ENCODE measurements at regions not wholly inside any gene's neighbourhood (a gene's known extent, or its start where the extent isn't known, plus 50 kb on each side); places are given as distances from the start of the nearest gene placed in this dataset.
"Not testable (repeated sequence)": the region's sequence is repeated elsewhere in the genome, so short reads cannot be mapped to it uniquely, and the experiment has no call there.

DNA sequence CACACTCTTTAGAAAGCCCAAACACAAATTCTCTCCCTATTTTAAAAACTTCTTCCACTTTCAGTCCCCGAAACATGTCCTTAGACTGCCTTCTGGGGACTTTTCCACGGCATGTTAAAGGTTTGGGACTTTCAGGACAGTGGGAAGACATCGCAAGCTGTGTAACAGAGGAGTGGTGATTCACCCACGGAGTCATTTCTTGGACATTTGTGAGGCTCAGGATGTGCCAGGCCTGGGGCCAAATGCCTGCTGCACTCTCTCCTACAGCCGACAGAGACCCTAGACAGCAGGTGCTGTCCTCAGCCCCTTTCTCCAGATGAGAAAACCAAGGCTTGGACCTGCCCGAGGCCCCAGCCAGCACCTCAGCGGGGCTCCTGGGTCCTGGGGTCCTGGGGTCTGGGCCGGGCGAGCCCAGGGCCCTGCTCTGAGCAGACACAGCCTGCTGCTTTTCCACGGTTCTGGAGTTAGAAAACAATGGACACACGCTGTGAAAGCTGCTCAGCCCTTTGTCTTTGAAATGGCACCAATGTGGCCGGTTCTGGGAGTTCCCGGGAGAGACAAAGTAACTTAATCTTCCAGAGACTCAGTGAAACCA lies 370.2 kb upstream of the SFSWAP start:
- no peak for DNase-seq (ENCODE audit: low read depth in 2 of 2)

DNA sequence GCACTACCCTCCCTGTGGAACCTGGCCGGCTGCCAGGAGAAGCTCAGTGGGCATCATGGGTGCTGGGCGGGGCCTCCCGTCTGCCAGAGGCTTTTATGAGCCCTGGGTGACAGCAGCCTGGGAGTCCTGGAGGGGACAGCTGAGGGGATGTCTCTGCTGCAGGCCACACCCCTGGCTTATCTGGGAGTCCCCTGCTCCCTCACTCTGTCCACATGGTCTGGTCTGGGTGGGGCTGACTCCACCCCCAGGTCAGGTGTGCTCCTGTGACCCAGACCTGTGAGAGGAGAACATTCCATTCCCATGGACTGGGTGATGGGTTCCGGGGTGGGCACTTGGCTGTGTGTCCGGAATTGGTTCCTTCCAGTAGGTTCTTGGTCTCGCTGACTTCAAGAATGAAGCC lies 369.3 kb upstream of the SFSWAP start:
- DNase-seq (ENCODE audit: low read depth in 2 of 2), result not testable (repeated sequence)

DNA sequence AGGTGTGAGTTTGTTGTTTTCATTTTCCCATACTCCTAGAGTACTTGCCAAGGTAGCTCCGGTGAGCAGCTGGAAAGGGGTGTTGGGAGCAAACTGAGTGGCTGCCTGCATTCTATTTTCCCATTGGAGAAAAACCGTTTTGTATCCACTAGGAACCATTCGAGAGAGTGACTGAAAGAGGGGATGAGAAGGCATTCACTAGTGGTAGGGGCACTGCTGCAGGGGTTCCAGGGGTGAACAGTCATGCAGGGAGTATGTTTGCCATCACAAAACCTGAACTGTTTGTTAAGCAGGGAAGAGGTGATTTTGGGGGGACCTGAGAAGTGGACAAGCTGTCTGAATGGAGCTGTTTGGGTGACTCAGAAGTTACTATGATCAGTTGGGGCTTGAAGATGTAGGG lies 367.5 kb upstream of the SFSWAP start:
- not testable (repeated sequence) for DNase-seq (ENCODE audit: low read depth in 2 of 2)

DNA sequence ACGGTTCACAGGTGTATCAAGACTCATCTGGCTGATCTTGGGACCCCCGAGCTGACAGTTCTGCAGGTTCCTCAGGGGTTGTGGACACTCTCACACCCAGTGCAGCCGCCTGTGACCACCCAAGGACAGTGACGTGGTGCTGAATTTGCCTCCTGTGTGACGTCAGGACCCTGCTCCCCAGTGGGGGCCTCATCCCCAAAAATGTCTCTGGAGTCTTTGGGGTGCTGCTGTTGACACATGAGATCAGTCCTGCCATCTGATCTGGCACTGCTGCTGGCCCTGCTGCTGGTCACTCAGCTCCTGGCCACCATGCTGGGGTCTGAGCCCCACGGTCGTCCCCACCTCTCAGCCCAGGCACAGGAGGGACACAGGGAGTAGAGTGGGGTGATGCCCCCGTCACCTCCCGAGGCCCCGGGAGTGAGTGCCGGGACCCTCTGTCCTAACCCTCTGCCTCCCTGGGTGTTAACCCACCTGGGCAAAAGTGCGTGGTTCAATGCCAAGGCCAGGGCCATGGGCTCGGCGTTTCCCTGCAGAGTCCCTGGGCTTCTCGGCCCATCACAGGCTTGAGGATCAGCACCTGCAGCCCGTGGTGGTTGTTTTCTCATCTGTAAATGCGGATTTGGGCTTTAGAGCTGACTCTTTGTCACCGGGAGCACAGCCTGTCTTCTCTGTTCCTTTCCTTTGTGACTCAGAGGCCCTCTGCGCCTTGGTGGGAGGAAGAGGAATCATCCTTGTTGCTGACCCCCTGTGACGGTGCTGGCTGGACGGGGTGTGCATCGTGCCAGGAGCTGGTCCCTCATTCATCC lies 366.0 kb upstream of the SFSWAP start:
- DNase-seq (ENCODE audit: low read depth in 2 of 2), result not testable (repeated sequence)

DNA sequence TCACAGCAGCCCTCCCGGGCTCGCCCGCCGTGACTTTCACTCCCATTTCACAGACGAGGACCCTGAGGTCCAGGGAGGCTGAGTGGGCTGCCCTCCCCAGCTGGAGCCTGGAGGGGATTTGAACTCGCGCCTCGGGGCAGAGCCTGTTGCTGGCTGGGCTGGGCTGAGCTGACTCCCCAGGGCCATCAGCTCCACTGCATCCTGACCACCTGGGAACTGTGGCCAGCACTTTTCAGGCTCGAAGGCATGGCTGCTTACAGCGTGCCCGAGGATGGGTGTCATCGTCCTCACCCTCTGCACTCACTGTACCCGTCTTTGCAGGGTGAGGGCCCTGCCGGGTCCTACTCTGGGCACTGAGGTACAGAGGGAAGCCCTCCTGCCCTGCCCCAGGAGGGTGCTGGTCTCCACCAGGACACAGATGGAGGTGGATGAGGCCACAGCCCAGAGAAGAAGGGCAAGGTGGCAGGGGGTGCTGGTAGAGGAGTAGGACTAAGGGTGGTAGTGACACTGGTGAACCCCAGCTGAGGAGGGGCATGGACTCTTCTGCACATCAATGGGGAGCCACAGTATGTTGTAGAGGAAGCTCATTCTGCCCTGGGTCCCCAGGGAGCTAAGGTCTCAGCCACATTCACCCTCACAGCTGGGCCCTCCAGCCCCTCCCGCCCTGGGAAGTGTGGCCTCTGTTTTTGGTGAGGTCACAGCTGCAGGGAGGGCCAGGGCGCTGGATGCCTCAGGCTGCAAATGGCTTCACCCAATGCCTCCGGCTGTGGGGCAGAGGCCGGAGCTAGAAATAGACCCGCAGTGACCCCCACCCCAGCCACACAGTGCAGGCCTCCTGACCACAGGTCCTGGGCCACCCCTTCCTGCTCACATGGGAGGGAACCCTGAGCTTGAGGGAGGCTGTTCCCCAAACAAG lies 365.1 kb upstream of the SFSWAP start:
- DNase-seq (ENCODE audit: low read depth in 2 of 2), result no peak

DNA sequence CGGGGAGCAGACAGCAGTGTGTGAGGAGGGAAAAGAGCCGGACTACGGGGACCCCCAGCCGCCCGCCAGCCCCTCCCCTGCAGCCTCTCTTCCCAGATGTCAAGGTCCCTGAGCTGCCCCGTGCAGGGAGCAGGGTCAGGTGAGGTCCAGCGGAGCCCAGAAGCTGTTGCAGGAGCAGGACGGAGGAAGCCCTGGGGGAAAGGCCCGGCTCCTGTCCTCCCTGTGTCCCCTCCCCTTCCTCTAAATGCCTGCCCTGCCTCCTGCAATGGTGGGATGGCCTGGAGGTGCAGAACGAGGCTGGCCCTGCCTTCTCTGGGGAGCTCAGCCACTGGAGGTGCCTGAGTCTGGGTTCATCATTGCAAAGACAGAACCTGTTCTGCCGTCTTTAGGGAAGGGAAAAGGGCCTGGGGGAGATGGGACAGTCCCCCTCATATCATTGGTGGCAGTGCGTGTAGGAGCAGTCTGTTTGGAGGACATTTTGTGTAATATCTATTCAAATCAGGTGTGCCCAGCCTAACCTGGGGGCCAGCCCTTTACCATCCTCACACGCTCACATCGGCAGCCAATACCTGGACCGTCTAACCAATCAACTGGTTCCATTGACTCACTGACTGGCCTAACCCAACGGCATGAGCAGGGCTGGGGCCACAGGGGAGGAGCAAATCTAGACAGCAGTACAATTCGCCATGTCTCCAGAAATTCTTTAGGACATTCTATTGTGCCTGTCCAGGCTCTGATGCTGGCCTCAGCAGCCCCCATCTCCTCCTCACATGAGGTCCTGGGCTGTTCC lies 364.1 kb upstream of the SFSWAP start:
- no peak for DNase-seq (ENCODE audit: low read depth in 2 of 2)

DNA sequence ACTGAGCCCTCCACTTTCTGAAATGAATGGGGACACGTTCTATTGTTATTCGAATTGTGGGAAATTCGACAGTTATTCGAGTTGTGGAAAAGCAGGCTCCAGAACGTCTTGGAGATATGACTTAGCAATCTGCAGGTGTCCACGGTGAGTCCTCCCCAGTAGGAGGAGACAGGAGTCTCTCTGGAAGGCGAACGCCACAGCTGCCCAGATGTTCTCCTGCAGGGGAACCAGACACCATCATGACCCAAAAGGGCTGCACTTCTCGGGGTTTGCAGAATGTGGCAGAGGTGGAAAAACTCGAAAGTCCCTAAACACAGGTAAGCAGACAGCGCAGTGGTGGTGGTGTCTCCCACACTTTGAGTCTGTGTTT lies 363.6 kb upstream of the SFSWAP start:
- DNase-seq (ENCODE audit: low read depth in 2 of 2), result no peak

DNA sequence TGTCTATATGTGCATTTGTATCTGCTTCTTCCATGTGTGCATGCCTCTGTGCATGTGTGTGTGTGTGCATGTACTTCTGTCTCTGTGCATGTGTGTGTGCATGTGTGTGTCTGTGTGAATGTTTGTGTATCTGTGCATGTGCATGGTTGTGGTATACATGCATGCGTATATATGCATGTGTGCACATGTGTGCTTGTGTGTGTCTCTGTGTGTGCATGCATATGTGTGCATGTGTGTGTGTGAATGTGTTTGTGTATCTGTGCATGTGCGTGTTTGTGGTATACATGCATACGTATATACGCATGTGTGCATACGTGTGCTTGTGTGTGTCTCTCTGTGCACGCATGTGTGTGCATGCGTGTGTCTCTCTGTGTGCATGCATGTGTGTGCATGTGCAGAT lies 363.2 kb upstream of the SFSWAP start:
- DNase-seq (ENCODE audit: low read depth in 2 of 2), result no peak

DNA sequence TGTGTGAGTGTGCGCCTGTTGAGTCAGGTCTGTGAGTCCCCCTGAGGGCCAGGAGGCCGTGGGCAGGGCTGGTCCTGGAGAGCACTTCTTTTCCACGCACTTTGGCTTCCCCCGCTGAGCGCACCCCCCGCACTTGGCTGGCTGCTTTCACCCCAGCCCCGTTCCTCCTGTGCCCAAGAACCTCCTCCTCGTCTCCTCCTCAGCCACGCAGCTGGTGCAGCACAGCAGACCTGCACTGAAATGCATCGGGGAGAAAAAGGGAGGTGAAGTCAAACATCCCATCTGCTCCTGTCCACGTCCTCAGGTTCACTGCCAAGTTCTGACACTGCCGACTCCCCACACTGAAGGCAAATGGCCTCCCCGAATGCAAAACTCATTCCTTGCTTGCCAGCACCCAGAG lies 362.7 kb upstream of the SFSWAP start:
- no peak for DNase-seq (ENCODE audit: low read depth in 2 of 2)

DNA sequence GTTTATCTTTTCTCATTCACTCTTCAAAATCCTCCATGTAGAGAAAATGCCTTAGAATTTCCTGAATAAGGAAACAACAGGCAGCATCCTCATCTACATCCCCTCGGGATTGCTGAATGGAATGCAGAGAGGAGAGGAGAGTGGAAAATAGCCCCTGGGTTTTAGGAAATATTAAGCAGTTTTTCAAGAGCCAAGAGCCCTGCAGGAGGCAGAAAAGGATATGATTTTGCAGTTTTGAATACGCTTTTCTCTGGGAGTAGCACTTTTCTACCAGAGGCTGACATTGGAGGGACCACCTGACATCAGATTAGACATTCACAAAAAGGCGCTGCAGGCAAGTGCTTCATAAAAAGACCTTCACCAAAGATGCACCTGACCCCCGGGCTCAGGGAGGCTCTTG lies 362.2 kb upstream of the SFSWAP start:
- no peak for DNase-seq (ENCODE audit: low read depth in 2 of 2)

DNA sequence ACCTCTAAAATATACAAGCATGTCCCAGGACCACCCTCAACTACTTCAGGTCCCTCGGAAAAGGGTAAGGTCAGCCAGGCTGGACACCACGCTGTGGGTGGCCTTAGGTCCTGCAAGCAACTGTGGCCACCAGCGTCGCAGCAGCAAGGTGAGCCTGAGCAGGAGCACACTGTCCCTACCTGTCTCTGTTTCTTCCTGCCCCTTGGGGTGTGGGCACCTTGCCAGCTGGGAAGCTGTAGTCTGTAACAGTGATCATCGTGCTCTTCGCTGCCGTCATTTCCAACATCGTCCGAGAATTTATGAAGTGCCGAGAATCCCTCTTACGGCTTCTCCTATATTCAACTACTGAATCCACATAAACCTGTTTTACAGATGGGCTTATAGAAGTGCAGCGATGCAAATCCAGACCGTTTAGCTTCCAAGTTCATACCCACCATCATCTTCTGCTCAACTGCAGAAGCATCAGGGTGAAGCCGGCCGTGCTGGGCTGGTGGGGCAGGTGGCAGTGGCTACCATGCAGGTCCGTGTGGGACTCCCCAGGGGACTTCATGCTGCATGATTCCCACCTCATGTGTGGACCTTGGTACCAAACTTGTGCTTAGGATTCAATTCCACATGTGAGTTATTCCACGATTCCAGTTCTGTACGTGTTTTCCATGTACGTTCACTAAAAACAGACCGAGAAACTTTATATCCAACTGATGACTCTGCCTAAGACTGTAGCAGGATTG lies 361.3 kb upstream of the SFSWAP start:
- no peak for DNase-seq (ENCODE audit: low read depth in 2 of 2)

DNA sequence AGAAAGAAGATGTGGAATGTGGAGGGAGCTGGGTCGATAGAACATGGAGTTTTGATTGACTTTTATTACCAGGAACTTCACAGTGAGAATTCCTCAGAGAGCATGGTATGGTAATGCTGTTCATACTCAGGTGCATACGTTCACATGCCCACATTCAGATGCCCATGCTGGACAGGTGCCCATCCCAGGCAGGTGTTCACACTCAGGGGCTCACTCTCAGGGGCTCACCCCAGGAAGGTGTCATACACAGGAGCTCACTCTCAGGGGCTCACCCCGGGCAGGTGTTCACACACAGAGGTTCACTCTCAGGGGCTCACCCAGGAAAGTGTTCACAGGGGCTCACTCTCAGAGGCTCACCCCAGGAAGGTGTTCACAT lies 360.0 kb upstream of the SFSWAP start:
- DNase-seq (ENCODE audit: low read depth in 2 of 2), result no peak

DNA sequence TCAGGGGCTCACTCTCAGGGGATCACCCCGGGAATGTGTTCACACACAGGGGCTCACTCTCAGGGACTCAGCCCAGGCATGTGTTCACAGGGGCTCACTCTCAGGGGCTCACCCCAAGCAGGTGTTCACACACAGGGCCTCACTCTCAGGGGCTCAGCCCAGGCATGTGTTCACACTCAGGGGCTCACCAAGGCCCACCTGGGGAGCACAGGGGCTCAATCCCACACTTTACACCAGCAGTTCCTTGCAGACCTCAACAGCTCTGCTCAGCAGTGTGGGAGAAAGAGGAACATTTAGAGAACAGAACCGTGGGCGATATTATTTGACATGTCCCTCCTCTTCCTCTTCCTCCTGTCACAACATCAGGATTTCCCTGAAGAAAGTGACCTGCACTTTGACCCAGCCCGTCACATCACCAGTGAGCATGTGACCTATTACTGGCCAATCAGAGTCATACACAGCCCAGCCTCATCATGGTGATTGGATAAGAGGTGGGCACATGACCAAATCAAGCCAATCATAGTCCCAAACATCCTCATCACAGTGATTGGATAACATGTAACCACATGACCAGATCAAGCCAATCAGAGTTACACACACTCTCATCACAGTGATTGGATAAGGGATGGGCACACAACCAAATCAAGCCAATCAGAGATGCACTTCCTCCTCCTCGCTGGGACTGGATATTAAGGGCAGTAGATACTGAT lies 359.4 kb upstream of the SFSWAP start:
- no peak for DNase-seq (ENCODE audit: low read depth in 2 of 2)

DNA sequence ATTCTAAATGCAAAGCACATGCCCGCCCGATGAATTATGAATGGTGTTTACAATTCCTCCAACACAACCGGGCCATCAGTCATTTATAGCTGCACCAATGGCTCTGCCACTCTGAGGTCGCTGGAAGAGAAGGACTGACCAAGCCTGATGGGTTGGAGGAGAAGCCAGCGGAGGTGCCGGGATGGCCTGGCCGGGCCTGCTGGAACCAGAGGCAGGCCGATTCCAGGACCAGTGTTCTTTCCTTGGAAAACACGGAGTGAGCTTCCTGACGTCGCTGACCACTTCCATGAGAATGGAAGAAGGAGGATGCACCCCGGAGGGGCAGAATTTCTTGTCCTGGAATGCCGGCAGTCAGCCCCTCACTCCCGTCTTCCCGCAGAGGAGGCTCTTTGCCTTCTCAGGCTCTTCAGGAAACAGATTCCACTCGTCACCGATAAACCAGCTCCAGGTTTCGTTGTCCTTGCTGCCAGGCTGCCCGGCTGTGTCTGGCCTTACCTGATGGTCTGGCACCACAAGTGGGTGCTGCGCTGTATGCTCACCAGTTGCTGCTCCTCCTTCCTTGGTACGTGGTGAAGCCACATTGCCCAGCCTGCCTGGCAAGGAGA lies 358.5 kb upstream of the SFSWAP start:
- DNase-seq (ENCODE audit: low read depth in 2 of 2), result no peak

DNA sequence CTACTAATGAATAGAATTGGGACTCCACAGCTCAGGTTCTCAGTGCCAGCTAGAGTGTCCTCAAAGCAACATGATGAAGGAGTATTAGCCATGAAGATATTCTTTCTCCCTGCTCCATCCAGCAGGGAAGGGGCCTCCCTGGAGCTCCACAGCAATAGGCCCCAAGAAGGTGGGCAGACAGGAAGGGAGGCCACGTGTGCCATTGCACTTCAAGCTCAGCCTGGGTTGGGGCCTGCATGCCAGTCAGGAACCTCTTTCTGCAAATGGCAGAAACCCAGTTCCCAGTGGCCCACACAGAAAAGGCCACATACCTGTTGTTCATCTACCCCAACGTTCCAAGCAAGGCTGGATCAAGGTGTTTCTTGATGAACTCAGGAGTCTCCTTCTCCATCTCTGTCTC lies 357.5 kb upstream of the SFSWAP start:
- DNase-seq (ENCODE audit: low read depth in 2 of 2), result no peak

DNA sequence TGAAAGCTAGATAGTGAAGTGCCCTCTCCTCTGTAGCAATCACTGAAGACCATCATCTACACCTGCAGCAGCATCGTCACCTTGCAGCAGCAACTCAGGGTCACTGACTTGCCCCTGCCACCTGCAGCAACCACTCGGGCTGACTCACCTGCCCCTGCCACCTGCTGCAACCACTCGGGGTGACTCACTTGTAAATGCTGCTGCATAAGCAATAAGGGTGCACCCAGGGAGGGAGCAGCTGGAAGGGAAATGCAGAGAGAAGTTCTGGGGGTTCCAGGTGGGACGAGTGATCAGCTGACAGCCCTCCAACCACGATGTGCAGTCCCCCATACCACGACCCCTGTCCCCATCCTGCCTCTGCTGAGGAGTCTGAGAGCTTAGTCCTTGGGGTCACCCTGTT lies 357.1 kb upstream of the SFSWAP start:
- DNase-seq (ENCODE audit: low read depth in 2 of 2), result no peak

DNA sequence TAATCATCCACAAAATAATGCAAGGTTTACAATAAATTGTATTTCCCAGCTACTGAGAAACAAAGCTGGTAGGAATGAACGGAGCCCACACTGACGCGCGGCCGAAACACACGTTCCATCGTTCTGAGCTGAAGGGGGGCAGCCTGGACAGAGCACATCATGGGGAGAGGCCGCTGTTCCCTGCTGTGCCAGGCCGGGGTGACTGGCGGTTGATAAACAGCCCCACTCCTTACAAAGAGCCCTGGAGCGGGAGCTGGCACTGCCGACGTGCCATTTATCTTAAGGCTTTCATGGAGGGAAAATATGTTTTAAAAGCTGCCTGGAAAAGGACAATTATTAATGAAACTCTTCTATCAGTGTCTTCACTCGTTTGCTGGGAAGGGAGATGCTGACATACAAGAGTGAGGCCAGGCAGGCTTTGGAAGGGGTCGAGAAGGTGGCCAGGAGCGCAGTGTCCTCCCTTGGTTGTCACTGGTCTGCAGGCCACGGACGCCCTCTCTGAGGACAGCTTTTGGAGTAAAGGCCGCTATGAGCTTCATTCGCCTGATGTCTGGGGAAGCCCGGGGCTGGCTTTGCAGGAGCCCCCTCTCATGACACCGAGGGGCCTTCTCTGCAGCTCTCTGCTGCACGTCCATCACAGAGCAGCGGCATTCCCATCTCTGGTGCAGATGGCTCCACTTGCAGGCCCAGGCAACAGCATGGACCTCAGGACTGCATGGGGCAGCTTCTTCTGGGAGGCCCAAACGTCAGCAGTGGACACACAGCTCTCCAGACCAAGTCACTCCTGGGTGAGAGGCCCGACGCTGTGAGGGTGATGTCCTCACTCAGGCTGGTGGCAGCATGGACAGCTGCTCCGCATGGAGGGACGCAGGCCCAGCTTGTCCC lies 355.3 kb upstream of the SFSWAP start:
- DNase-seq (ENCODE audit: low read depth in 2 of 2), result no peak

DNA sequence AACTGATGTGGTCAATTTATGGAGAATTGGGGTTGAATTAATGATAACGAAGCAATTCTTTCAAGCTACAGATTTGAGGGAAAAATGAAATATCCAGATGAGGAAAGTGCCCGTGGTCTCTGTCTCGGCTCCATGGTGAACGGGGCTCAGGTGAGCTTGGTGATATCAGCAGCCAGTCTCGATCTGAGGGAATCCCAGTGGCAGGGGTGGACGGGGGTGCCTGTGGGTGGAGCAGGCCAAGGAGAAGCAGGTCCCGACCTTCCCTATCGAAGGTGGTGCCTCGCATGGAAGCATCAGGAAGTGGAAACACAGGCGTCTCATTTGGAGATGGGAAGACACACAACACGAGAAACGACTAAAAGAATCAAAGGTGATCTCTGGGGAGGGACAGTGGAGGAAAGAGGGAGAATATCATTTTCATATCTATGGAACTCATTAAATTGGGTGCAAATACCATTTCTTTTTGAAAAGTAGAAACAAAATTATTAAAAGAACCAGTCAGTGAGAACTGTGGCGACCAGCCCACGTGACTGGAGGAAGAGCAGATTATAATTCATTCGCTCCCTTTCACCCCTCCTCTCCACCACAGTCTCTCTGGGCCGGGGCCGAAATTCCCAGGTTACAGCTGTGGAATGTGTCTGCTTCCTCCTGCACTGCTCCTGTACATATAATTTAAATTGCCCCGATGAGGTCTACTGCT lies 354.3 kb upstream of the SFSWAP start:
- no peak for DNase-seq (ENCODE audit: low read depth in 2 of 2)

All from activated CD4-positive, alpha-beta T cell treated with anti-CD3 and anti-CD28 coated beads for 24 hours (primary cell).